ENCODE measurements at regions not wholly inside any gene's neighbourhood (a gene's known extent, or its start where the extent isn't known, plus 50 kb on each side); places are given as distances from the start of the nearest gene placed in this dataset.

- H3K4me1 ChIP-seq (ENCODE audit: control insufficient read depth in 1 of 2, insufficient read depth in 2 of 2, low read length in 2 of 2): no peaks in the 10 kb centered on the region
- POLR2A ChIA-PET: no interaction called here
- H3K27ac ChIP-seq (ENCODE audit: low read depth, low read length): no peak overlapping the region
- no peak for ATAC-seq
- no peaks in the 10 kb centered on the region for H3K9me2 ChIP-seq (ENCODE audit: insufficient read depth)
- DNase-seq (ENCODE audit: low read depth, low spot score): no peak
- CTCF ChIA-PET: no interaction called here
- H2AFZ ChIP-seq (ENCODE audit: low read depth, low read length, poor library complexity, severe bottlenecking): no peak overlapping the region
- RAD21 ChIA-PET (ENCODE audit: low non-redundant PET in 1 of 2, low total read pairs in 2 of 2, uncharacterized antibody in 2 of 2, unreplicated experiment in 2 of 2): no interaction called here
- no peaks in the 10 kb centered on the region for H3K79me2 ChIP-seq (ENCODE audit: insufficient read depth, low read length)
- intact Hi-C loops (cut with micrococcal nuclease): no loop called here
- no peak overlapping the region for H3K4me3 ChIP-seq (replicated peaks in 1 of 2; ENCODE audit: low read depth in 1 of 2, low read length in 2 of 2)
- H3K27me3 ChIP-seq (ENCODE audit: insufficient read depth, low read length): no peaks in the 10 kb centered on the region
- BruUV-seq (replicated peaks): no TSS peak
- H4K20me1 ChIP-seq (ENCODE audit: insufficient read depth): no peaks in the 10 kb centered on the region
- no peak overlapping the region for H3K9ac ChIP-seq (ENCODE audit: low read length)
- H3K9me3 ChIP-seq (ENCODE audit: control insufficient read depth in 1 of 2, insufficient read depth in 1 of 2, low read depth in 1 of 2, low read length in 2 of 2): peaks cover 5 to 31% of the 10 kb centered on the region in 2 experiments; a peak in 2 of 4 replicates
- no peaks in the 10 kb centered on the region for H3K36me3 ChIP-seq (ENCODE audit: control insufficient read depth in 1 of 2, insufficient read depth in 2 of 2, low read length in 2 of 2)
- no peak overlapping the region for H3K4me2 ChIP-seq (ENCODE audit: low read length)
- TF ChIP-seq SP1 (IDR thresholded peaks at IDR 0.05; ENCODE audit: low read depth) (no peak), REST (IDR thresholded peaks at IDR 0.05; ENCODE audit: low read depth) (no peak), SIN3A (IDR thresholded peaks at IDR 0.05; ENCODE audit: low read depth) (no peak), FOSL1 (IDR thresholded peaks at IDR 0.05; ENCODE audit: low read depth) (no peak), EZH2 (IDR thresholded peaks at IDR 0.05) (no peak), ZNF274 (IDR thresholded peaks at IDR 0.05; ENCODE audit: low read depth, low read length) (no peak), ELF1 (IDR thresholded peaks at IDR 0.05; ENCODE audit: borderline replicate concordance, low read depth) (no peak), TCF7L2 (IDR thresholded peaks at IDR 0.05; ENCODE audit: borderline replicate concordance, extremely low read depth, insufficient read depth, insufficient read length) (no peak), YY1 (IDR thresholded peaks at IDR 0.05; ENCODE audit: extremely low read depth, insufficient replicate concordance, low read depth, low read length) (no peak), RAD21 (IDR thresholded peaks at IDR 0.05; ENCODE audit: low read depth) (no peak)
Observed at GRCh38 chr10:10828623-10829022, 189.0 kb upstream of the CELF2 start.

Data from HCT116 (cell line).